ENCODE measurements at regions not wholly inside any gene's neighbourhood (a gene's known extent, or its start where the extent isn't known, plus 50 kb on each side); places are given as distances from the start of the nearest gene placed in this dataset.

- FAIRE-seq (no peak), DNase-seq (ENCODE audit: low read depth, low spot score) (no peak)
- Histone ChIP-seq H3K4me1 (ENCODE audit: control insufficient read depth, extremely low read depth, insufficient read depth, low read length) (no peaks in the 10 kb centered on the region), H3K36me3 (ENCODE audit: control insufficient read depth in 2 of 2, extremely low read depth in 1 of 2, insufficient read depth in 2 of 2, low read length in 2 of 2) (no peaks in the 10 kb centered on the region), H3K4me2 (ENCODE audit: control insufficient read depth, extremely low read depth, insufficient read depth, low read depth, low read length) (no peak overlapping the region), H3K9me1 (ENCODE audit: control insufficient read depth, extremely low read depth, insufficient read depth, low read length) (no peaks in the 10 kb centered on the region), H2AFZ (ENCODE audit: control insufficient read depth, low read length) (no peak overlapping the region), H3K79me2 (ENCODE audit: control insufficient read depth, insufficient read depth, low read length) (no peaks in the 10 kb centered on the region), H3K4me3 (ENCODE audit: control insufficient read depth in 2 of 3, extremely low read depth in 1 of 3, insufficient read depth in 2 of 3, low read depth in 1 of 3, low read length in 3 of 3) (no peak overlapping the region), H4K20me1 (ENCODE audit: control insufficient read depth, extremely low read depth, insufficient read depth, low read length) (no peaks in the 10 kb centered on the region), H3K27me3 (ENCODE audit: control insufficient read depth, extremely low read depth, insufficient read depth, low read length) (no peaks in the 10 kb centered on the region), H3K27ac (ENCODE audit: control insufficient read depth, insufficient read depth, low read length) (no peak overlapping the region), H3K9ac (ENCODE audit: control insufficient read depth, extremely low read depth, insufficient read depth, low read length) (no peak overlapping the region), H3K9me3 (ENCODE audit: control insufficient read depth, low read depth, low read length) (no peaks in the 10 kb centered on the region)
- dilution Hi-C loops (cut with MboI; ENCODE audit: extremely low pct_ligation_motif_present, low sequenced_read_pairs), result no loop called here
- TF ChIP-seq EZH2 (IDR thresholded peaks at IDR 0.05; ENCODE audit: low read length) (no peak), CTCF (optimal IDR thresholded peaks at IDR 0.05 in 1 of 3, IDR thresholded peaks at IDR 0.05 in 1 of 3, conservative IDR thresholded peaks at IDR 0.05 in 1 of 3; ENCODE audit: extremely low read depth in 1 of 3, insufficient read depth in 2 of 3, low read length in 3 of 3) (no peak)
Observed at GRCh38 chrX:42414057-42414456, 363.9 kb downstream of the PPP1R2C start.

GRCh38 chrX:42399632-42400024, 378.3 kb downstream of the PPP1R2C start:
- Histone ChIP-seq H3K9me3 (ENCODE audit: control insufficient read depth, low read depth, low read length) (no peaks in the 10 kb centered on the region), H2AFZ (ENCODE audit: control insufficient read depth, low read length) (no peak overlapping the region), H3K9ac (ENCODE audit: control insufficient read depth, extremely low read depth, insufficient read depth, low read length) (no peak overlapping the region), H3K4me2 (ENCODE audit: control insufficient read depth, extremely low read depth, insufficient read depth, low read depth, low read length) (no peak overlapping the region), H3K4me1 (ENCODE audit: control insufficient read depth, extremely low read depth, insufficient read depth, low read length) (no peaks in the 10 kb centered on the region), H3K36me3 (ENCODE audit: control insufficient read depth in 2 of 2, extremely low read depth in 1 of 2, insufficient read depth in 2 of 2, low read length in 2 of 2) (no peaks in the 10 kb centered on the region), H3K9me1 (ENCODE audit: control insufficient read depth, extremely low read depth, insufficient read depth, low read length) (no peaks in the 10 kb centered on the region), H3K27ac (ENCODE audit: control insufficient read depth, insufficient read depth, low read length) (no peak overlapping the region), H3K27me3 (ENCODE audit: control insufficient read depth, extremely low read depth, insufficient read depth, low read length) (no peaks in the 10 kb centered on the region), H4K20me1 (ENCODE audit: control insufficient read depth, extremely low read depth, insufficient read depth, low read length) (no peaks in the 10 kb centered on the region), H3K79me2 (ENCODE audit: control insufficient read depth, insufficient read depth, low read length) (no peaks in the 10 kb centered on the region), H3K4me3 (ENCODE audit: control insufficient read depth in 2 of 3, extremely low read depth in 1 of 3, insufficient read depth in 2 of 3, low read depth in 1 of 3, low read length in 3 of 3) (no peak overlapping the region)
- FAIRE-seq, result no peak
- dilution Hi-C loops (cut with MboI; ENCODE audit: extremely low pct_ligation_motif_present, low sequenced_read_pairs), result no loop called here
- DNase-seq (ENCODE audit: low read depth, low spot score), result no peak
- no peak for TF ChIP-seq EZH2 (IDR thresholded peaks at IDR 0.05; ENCODE audit: low read length)
- TF ChIP-seq CTCF (optimal IDR thresholded peaks at IDR 0.05 in 1 of 3, IDR thresholded peaks at IDR 0.05 in 1 of 3, conservative IDR thresholded peaks at IDR 0.05 in 1 of 3; ENCODE audit: extremely low read depth in 1 of 3, insufficient read depth in 2 of 3, low read length in 3 of 3), result no peak

All from keratinocyte (primary cell).